SJCRH30 (cell line): ENCODE measurements at regions not wholly inside any gene's neighbourhood (a gene's known extent, or its start where the extent isn't known, plus 50 kb on each side); places are given as distances from the start of the nearest gene placed in this dataset.
"Not testable (repeated sequence)": the region's sequence is repeated elsewhere in the genome, so short reads cannot be mapped to it uniquely, and the experiment has no call there.

ENCODE experiments used
- DNase-seq, 2 experiments: peaks; one replicate each; pipeline ENCODE4 v3.0.0-alpha.2; 2015 to 2020
- H3K27ac ChIP-seq: fragments of 250-450 bp; sonication (Bioruptor Pico); 2 replicates; pipeline ENCODE4 v1.5.1; 2020; ENCODE audit warnings: mild to moderate bottlenecking, moderate library complexity
- H3K27me3 ChIP-seq: fragments of 250-450 bp; sonication (Bioruptor Pico); 2 replicates; pipeline ENCODE4 v1.5.1; 2020; ENCODE audit warnings: mild to moderate bottlenecking, moderate library complexity
- H3K36me3 ChIP-seq: fragments of 250-450 bp; sonication (Bioruptor Pico); 2 replicates; pipeline ENCODE4 v1.5.1; 2020; ENCODE audit warnings: mild to moderate bottlenecking, moderate library complexity
- H3K4me1 ChIP-seq: fragments of 250-450 bp; sonication (Bioruptor Pico); 2 replicates; pipeline ENCODE4 v1.5.1; 2020; ENCODE audit warnings: mild to moderate bottlenecking, moderate library complexity
- H3K4me3 ChIP-seq: fragments of 250-450 bp; sonication (Bioruptor Pico); 2 replicates; pipeline ENCODE4 v1.5.1; 2020; ENCODE audit warnings: mild to moderate bottlenecking, moderate library complexity
- H3K9me3 ChIP-seq: fragments of 250-450 bp; sonication (Bioruptor Pico); replicated peaks from 2 replicates; pipeline ENCODE4 v1.5.1; 2020; ENCODE audit warnings: mild to moderate bottlenecking, moderate library complexity

DNA sequence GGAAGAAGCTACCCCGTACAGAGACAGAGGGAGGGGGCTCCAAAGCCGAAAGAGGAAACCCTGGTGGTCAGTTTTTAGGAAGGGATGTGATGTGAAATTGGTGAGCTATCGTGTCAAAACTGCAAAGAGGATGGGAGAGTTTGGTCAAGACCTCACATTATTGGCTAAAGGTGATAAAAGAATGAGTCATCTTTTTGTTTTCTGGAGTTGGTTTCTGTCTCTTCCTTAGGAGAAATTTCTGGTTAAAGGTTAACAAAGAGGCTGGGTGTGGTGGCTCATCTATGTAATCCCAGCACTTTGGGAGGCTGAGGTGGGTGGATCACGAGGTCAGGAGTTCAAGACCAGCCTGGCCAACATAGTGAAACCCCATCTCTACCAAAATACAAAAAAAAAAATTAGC, 217.8 kb upstream of the CBLB start:
- H3K4me1 ChIP-seq: no peaks in the 10 kb centered on the region
- no peaks in the 10 kb centered on the region for H3K9me3 ChIP-seq
- H3K27ac ChIP-seq: no peak overlapping the region
- no peak overlapping the region for H3K4me3 ChIP-seq
- no peaks in the 10 kb centered on the region for H3K27me3 ChIP-seq
- DNase-seq: no peak
- H3K36me3 ChIP-seq: no peaks in the 10 kb centered on the region

- H3K4me1 ChIP-seq: no peaks in the 10 kb centered on the region
- H3K27ac ChIP-seq: no peak overlapping the region
- no peaks in the 10 kb centered on the region for H3K27me3 ChIP-seq
- DNase-seq: no peak
- H3K36me3 ChIP-seq: no peaks in the 10 kb centered on the region
- no peaks in the 10 kb centered on the region for H3K9me3 ChIP-seq
- no peak overlapping the region for H3K4me3 ChIP-seq
These were observed 219.5 kb upstream of the CBLB start for GRCh38 chr3:106088304-106088703.

- H3K9me3 ChIP-seq: no peaks in the 10 kb centered on the region
These were observed 220.1 kb upstream of the CBLB start for GRCh38 chr3:106088899-106089298.

DNA sequence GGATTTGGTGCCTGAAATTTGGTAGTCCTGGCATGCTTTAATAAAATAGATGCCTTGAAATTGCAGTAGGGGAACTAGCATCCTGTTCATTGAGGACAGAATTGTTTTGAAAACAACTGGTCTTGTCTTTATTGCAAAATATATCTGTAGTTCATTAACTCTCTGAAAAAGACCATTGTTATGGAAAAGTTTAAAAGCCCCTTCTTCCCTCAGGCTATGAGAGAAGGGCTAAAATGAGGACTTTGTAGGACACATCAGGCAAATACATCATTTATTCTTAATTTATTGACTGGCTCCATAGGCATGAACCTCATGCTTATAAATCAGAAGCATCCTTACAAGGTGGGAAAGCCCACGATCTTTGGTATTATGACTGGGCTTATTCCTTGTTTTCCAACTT, 221.0 kb upstream of the CBLB start:
- Histone ChIP-seq H3K4me3 (no peak overlapping the region), H3K9me3 (no peaks in the 10 kb centered on the region), H3K4me1 (no peaks in the 10 kb centered on the region), H3K36me3 (no peaks in the 10 kb centered on the region), H3K27me3 (no peaks in the 10 kb centered on the region), H3K27ac (no peak overlapping the region)
- DNase-seq: no peak

More at GRCh38 chr3:106088899-106089298, 220.1 kb upstream of the CBLB start:
- Histone ChIP-seq H3K27me3 (no peaks in the 10 kb centered on the region), H3K4me1 (no peaks in the 10 kb centered on the region), H3K4me3 (no peak overlapping the region), H3K27ac (no peak overlapping the region), H3K36me3 (no peaks in the 10 kb centered on the region)
- DNase-seq: no peak

GRCh38 chr3:106092792-106093191, 224.0 kb upstream of the CBLB start:
- Histone ChIP-seq H3K27me3 (no peaks in the 10 kb centered on the region), H3K9me3 (no peaks in the 10 kb centered on the region), H3K4me1 (no peaks in the 10 kb centered on the region), H3K27ac (no peak overlapping the region), H3K4me3 (no peak overlapping the region), H3K36me3 (no peaks in the 10 kb centered on the region)
- DNase-seq: no peak

- no peaks in the 10 kb centered on the region for H3K27me3 ChIP-seq
- H3K4me1 ChIP-seq: no peaks in the 10 kb centered on the region
- no peaks in the 10 kb centered on the region for H3K36me3 ChIP-seq
- DNase-seq: no peak
- no peak overlapping the region for H3K27ac ChIP-seq
- no peaks in the 10 kb centered on the region for H3K9me3 ChIP-seq
- H3K4me3 ChIP-seq: no peak overlapping the region
These were observed 224.8 kb upstream of the CBLB start for GRCh38 chr3:106093616-106094015.

- Histone ChIP-seq H3K4me3 (no peak overlapping the region), H3K9me3 (no peaks in the 10 kb centered on the region), H3K27me3 (no peaks in the 10 kb centered on the region), H3K36me3 (no peaks in the 10 kb centered on the region), H3K27ac (no peak overlapping the region), H3K4me1 (no peaks in the 10 kb centered on the region)
- DNase-seq: no peak
These were observed 229.1 kb upstream of the CBLB start for GRCh38 chr3:106097817-106098435.

DNA sequence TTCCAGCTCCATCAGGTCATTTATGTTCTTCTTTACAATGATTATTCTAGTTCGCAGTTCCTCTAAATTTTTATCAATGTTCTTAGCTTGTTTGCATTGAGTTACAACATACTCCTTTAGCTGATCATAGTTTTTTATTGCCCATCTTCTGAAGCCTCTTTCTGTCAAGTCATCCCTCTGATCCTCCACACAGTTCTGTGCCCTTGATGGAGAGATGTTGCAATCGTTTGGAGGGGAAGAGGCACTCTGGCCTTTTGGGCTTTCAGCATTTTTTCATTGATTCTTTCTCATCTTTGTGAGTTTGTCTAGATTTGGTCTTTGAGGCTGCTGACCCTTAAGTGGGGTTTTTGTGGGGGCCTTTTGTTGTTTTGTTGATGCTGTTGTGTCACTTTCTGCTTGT, 234.6 kb upstream of the CBLB start:
- Histone ChIP-seq H3K4me3 (no peak overlapping the region), H3K9me3 (no peaks in the 10 kb centered on the region), H3K36me3 (no peaks in the 10 kb centered on the region), H3K27me3 (no peaks in the 10 kb centered on the region), H3K4me1 (no peaks in the 10 kb centered on the region), H3K27ac (no peak overlapping the region)
- DNase-seq: no peak

GRCh38 chr3:106104078-106104477, 235.3 kb upstream of the CBLB start:
- Histone ChIP-seq H3K27me3 (no peaks in the 10 kb centered on the region), H3K9me3 (no peaks in the 10 kb centered on the region), H3K27ac (no peak overlapping the region), H3K36me3 (no peaks in the 10 kb centered on the region), H3K4me3 (no peak overlapping the region), H3K4me1 (no peaks in the 10 kb centered on the region)
- no peak for DNase-seq

DNA sequence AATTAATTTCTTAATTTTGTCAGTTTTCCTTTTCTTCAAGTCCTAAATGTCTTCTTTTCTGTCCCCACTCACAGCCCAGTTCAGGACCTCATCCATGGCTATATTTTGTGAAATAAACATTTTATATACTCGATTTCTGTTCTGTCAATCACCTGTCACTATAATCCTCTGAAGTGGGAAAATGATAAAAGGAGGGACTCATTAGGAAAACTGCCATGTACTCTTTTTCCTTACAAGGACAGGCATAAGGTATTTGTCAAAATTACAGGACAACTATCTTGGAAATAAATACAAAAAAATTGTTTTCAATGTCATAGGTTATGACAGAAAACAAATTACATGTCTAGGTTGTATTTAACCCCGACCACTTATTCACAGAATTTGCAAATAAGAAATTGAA, 240.1 kb upstream of the CBLB start:
- Histone ChIP-seq H3K36me3 (no peaks in the 10 kb centered on the region), H3K4me1 (peaks cover 7% of the 10 kb centered on the region), H3K9me3 (peaks cover 5% of the 10 kb centered on the region; the same call in 1 of the 2 replicates), H3K27ac (no peak overlapping the region), H3K4me3 (no peak overlapping the region), H3K27me3 (no peaks in the 10 kb centered on the region)
- DNase-seq: no peak

DNA sequence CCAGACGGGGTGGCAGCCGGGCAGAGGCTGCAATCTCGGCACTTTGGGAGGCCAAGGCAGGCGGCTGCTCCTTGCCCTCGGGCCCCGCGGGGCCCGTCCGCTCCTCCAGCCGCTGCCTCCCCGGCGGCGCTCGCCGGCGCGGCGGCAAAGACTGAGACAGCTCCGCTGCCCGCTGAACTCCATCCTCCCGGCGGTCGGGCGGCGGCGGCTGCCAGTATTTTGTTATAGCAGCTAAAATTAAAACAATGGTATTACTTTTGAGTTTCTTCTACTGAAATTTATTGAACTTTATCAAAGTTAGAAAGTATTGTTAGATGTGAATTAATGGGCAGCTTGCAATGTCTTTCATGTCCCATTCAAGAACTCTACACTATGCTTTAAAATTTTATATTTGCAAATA, 243.7 kb upstream of the CBLB start:
- not testable (repeated sequence) for H3K36me3 ChIP-seq, H3K9me3 ChIP-seq, DNase-seq, H3K27me3 ChIP-seq, H3K27ac ChIP-seq, H3K4me3 ChIP-seq
- H3K4me1 ChIP-seq: peaks cover 30% of the 10 kb centered on the region

GRCh38 chr3:106113747-106114146, 244.9 kb upstream of the CBLB start:
- peak overlapping the region; percentile 97 for H3K27ac ChIP-seq
- no peak overlapping the region for H3K4me3 ChIP-seq
- H3K9me3 ChIP-seq: peaks cover 9% of the 10 kb centered on the region
- peak in 1 of 2 experiments; percentile 29 for DNase-seq
- peaks cover 30% of the 10 kb centered on the region for H3K4me1 ChIP-seq
- H3K36me3 ChIP-seq: no peaks in the 10 kb centered on the region
- H3K27me3 ChIP-seq: no peaks in the 10 kb centered on the region

GRCh38 chr3:106114220-106114619, 245.4 kb upstream of the CBLB start:
- peaks cover 30% of the 10 kb centered on the region for H3K4me1 ChIP-seq
- H3K4me3 ChIP-seq: no peak overlapping the region
- no peaks in the 10 kb centered on the region for H3K36me3 ChIP-seq
- H3K27me3 ChIP-seq: no peaks in the 10 kb centered on the region
- DNase-seq: peak; percentile 34 to 63
- H3K27ac ChIP-seq: peak overlapping the region; percentile 97
- peaks cover 9% of the 10 kb centered on the region for H3K9me3 ChIP-seq

- Histone ChIP-seq H3K9me3 (peaks cover 9% of the 10 kb centered on the region), H3K27ac (peak overlapping the region; percentile 97), H3K4me1 (peaks cover 30% of the 10 kb centered on the region), H3K36me3 (no peaks in the 10 kb centered on the region), H3K4me3 (no peak overlapping the region), H3K27me3 (no peaks in the 10 kb centered on the region)
- DNase-seq: peak in 1 of 2 experiments; percentile 32
These were observed 246.0 kb upstream of the CBLB start for GRCh38 chr3:106114848-106115247.

GRCh38 chr3:106115557-106115956, 246.7 kb upstream of the CBLB start:
- H3K4me1 ChIP-seq: peaks cover 30% of the 10 kb centered on the region
- peak overlapping the region; percentile 97 for H3K27ac ChIP-seq

GRCh38 chr3:106116733-106117489, 248.1 kb upstream of the CBLB start:
- peaks cover 30% of the 10 kb centered on the region for H3K4me1 ChIP-seq
- no peaks in the 10 kb centered on the region for H3K36me3 ChIP-seq
- no peak overlapping the region for H3K27ac ChIP-seq
- H3K4me3 ChIP-seq: no peak overlapping the region
- no peaks in the 10 kb centered on the region for H3K27me3 ChIP-seq
- DNase-seq: no peak
- peaks cover 9% of the 10 kb centered on the region for H3K9me3 ChIP-seq

More at GRCh38 chr3:106115557-106115956, 246.7 kb upstream of the CBLB start:
- Histone ChIP-seq H3K4me3 (no peak overlapping the region), H3K9me3 (peaks cover 9% of the 10 kb centered on the region), H3K27me3 (no peaks in the 10 kb centered on the region), H3K36me3 (no peaks in the 10 kb centered on the region)
- DNase-seq: no peak
